Astrocyte (in vitro differentiated cells and primary cell): ENCODE measurements at regions not wholly inside any gene's neighbourhood (a gene's known extent, or its start where the extent isn't known, plus 50 kb on each side); places are given as distances from the start of the nearest gene placed in this dataset.
"Not testable (repeated sequence)": the region's sequence is repeated elsewhere in the genome, so short reads cannot be mapped to it uniquely, and the experiment has no call there.

Source experiments
- DNase-seq: peaks from one replicate; pipeline ENCODE4 v3.0.0-alpha.2; 2010; ENCODE audit warnings: low read depth
- FAIRE-seq: peaks from 2 replicates; lab custom pipeline; 2011; peaks lifted over from hg19 to GRCh38; lab: Jason Lieb, UNC
- H2AFZ ChIP-seq: 2 replicates; pipeline ENCODE4 v1.6.0; 2012; ENCODE audit warnings: low read depth, low read length, inconsistent platforms
- H3K27ac ChIP-seq: 2 replicates; pipeline ENCODE4 v1.5.1; 2011; ENCODE audit warnings: low read depth, low read length, inconsistent platforms
- H3K27me3 ChIP-seq: 2 replicates; pipeline ENCODE4 v1.6.0; 2011; ENCODE audit warnings: low read length, inconsistent platforms; ENCODE audit not compliant: insufficient read depth
- H3K36me3 ChIP-seq: 2 replicates; pipeline ENCODE4 v1.5.1; 2011; ENCODE audit warnings: low read length, inconsistent platforms; ENCODE audit not compliant: insufficient read depth
- H3K4me1 ChIP-seq: 2 replicates; pipeline ENCODE4 v1.5.1; 2011; ENCODE audit warnings: low read length, inconsistent platforms; ENCODE audit not compliant: insufficient read depth
- H3K4me2 ChIP-seq: 2 replicates; pipeline ENCODE4 v1.6.0; 2012; ENCODE audit warnings: low read length, inconsistent platforms
- H3K4me3 ChIP-seq: 2 replicates; pipeline ENCODE4 v1.5.1; 2011; ENCODE audit warnings: low read depth, mild to moderate bottlenecking, low read length, inconsistent platforms; ENCODE audit not compliant: insufficient read depth
- H3K79me2 ChIP-seq: 2 replicates; pipeline ENCODE4 v1.6.0; 2012; ENCODE audit warnings: mild to moderate bottlenecking, low read length, inconsistent platforms; ENCODE audit not compliant: insufficient read depth
- H3K9ac ChIP-seq: 2 replicates; pipeline ENCODE4 v1.6.0; 2012; ENCODE audit warnings: mild to moderate bottlenecking, low read length, inconsistent platforms
- H3K9me3 ChIP-seq: 2 replicates; pipeline ENCODE4 v1.5.1; 2012; ENCODE audit warnings: low read depth, mild to moderate bottlenecking, low read length, inconsistent platforms; ENCODE audit not compliant: insufficient read depth
- H4K20me1 ChIP-seq: 2 replicates; pipeline ENCODE4 v1.6.0; 2012; ENCODE audit warnings: low read length, inconsistent platforms; ENCODE audit not compliant: insufficient read depth
- H3K27ac Mint-ChIP-seq: one replicate; pipeline ENCODE4 v1.8.0; 2021; ENCODE audit warnings: mild to moderate bottlenecking, mixed read lengths; ENCODE audit not compliant: unreplicated experiment
- H3K27me3 Mint-ChIP-seq: one replicate; pipeline ENCODE4 v1.8.0; 2021; ENCODE audit warnings: low read depth, mixed read lengths; ENCODE audit not compliant: unreplicated experiment
- H3K36me3 Mint-ChIP-seq: one replicate; pipeline ENCODE4 v1.8.0; 2021; ENCODE audit warnings: low read depth, mixed read lengths; ENCODE audit not compliant: unreplicated experiment
- H3K4me1 Mint-ChIP-seq: one replicate; pipeline ENCODE4 v1.8.0; 2021; ENCODE audit warnings: low read depth, mixed read lengths; ENCODE audit not compliant: unreplicated experiment
- H3K4me3 Mint-ChIP-seq: one replicate; pipeline ENCODE4 v1.8.0; 2021; ENCODE audit warnings: mild to moderate bottlenecking, moderate library complexity, mixed read lengths; ENCODE audit not compliant: unreplicated experiment
- H3K9me3 Mint-ChIP-seq: one replicate; pipeline ENCODE4 v1.8.0; 2021; ENCODE audit warnings: mild to moderate bottlenecking, mixed read lengths; ENCODE audit not compliant: unreplicated experiment
- CTCF ChIP-seq: IDR thresholded peaks from 2 replicates; pipeline ENCODE4 v1.5.1; 2011; ENCODE audit warnings: low read depth, mild to moderate bottlenecking, inconsistent platforms, low read length, moderate library complexity; ENCODE audit not compliant: insufficient read depth
- EZH2 ChIP-seq: IDR thresholded peaks from 2 replicates; pipeline ENCODE4 v1.6.1; 2012; ENCODE audit warnings: mild to moderate bottlenecking, low read length, inconsistent platforms; ENCODE audit not compliant: insufficient read depth

GRCh38 chr5:124970381-124970780, 223.9 kb upstream of the ZNF608 start:
- not testable (repeated sequence) for H3K4me3 Mint-ChIP-seq, H3K4me1 ChIP-seq, H2AFZ ChIP-seq, H3K27ac ChIP-seq, H3K27me3 Mint-ChIP-seq, H3K27me3 ChIP-seq, H4K20me1 ChIP-seq, H3K9me3 ChIP-seq, DNase-seq, H3K4me2 ChIP-seq, FAIRE-seq, H3K9ac ChIP-seq, H3K27ac Mint-ChIP-seq, H3K79me2 ChIP-seq, H3K9me3 Mint-ChIP-seq, H3K4me1 Mint-ChIP-seq, H3K36me3 Mint-ChIP-seq, H3K36me3 ChIP-seq, H3K4me3 ChIP-seq

DNA sequence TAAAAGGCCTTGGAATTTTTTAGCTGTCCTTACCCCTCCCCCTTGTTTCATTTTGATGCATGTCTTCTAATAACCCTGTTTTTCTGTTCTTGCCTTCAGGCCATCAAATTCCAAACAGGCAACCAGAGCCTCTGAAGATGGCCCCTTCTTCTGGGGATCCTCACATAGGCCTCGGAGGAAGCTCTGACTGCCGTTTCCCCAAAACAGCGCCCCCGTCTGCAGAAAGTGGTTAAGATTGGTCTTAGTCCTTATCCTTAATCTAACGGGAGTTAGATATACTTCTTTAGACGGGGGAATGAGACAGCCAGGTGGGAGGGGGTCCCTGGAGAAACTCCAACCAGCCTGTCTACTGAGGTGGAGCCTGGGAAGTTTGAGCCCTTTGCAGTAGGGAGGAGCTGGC, 226.3 kb upstream of the ZNF608 start:
- Mint-ChIP-seq H3K27ac (no peak overlapping the region), H3K36me3 (no peaks in the 10 kb centered on the region), H3K4me1 (no peaks in the 10 kb centered on the region), H3K27me3 (no peaks in the 10 kb centered on the region), H3K4me3 (no peak overlapping the region), H3K9me3 (peaks cover 10% of the 10 kb centered on the region)
- no peak overlapping the region for H3K27ac ChIP-seq
- no peaks in the 10 kb centered on the region for H4K20me1 ChIP-seq
- no peak overlapping the region for H3K9ac ChIP-seq
- no peak overlapping the region for H3K4me3 ChIP-seq
- FAIRE-seq: no peak
- no peak for DNase-seq
- H3K9me3 ChIP-seq: no peaks in the 10 kb centered on the region
- no peaks in the 10 kb centered on the region for H3K79me2 ChIP-seq
- no peak overlapping the region for H3K4me2 ChIP-seq
- no peak overlapping the region for H2AFZ ChIP-seq
- TF ChIP-seq EZH2: no peak
- TF ChIP-seq CTCF: no peak
- H3K27me3 ChIP-seq: no peaks in the 10 kb centered on the region
- H3K36me3 ChIP-seq: no peaks in the 10 kb centered on the region
- H3K4me1 ChIP-seq: no peaks in the 10 kb centered on the region

GRCh38 chr5:124973661-124974060, 227.2 kb upstream of the ZNF608 start:
- Histone ChIP-seq H3K9ac (no peak overlapping the region), H3K27ac (no peak overlapping the region), H2AFZ (no peak overlapping the region), H3K9me3 (no peaks in the 10 kb centered on the region), H3K27me3 (no peaks in the 10 kb centered on the region), H3K4me1 (no peaks in the 10 kb centered on the region), H3K79me2 (no peaks in the 10 kb centered on the region), H3K36me3 (no peaks in the 10 kb centered on the region), H3K4me2 (no peak overlapping the region), H3K4me3 (no peak overlapping the region), H4K20me1 (no peaks in the 10 kb centered on the region)
- Mint-ChIP-seq H3K36me3 (no peaks in the 10 kb centered on the region), H3K27me3 (no peaks in the 10 kb centered on the region), H3K27ac (no peak overlapping the region), H3K4me1 (no peaks in the 10 kb centered on the region), H3K9me3 (peaks cover 10% of the 10 kb centered on the region), H3K4me3 (no peak overlapping the region)
- no peak for DNase-seq
- TF ChIP-seq CTCF (no peak), EZH2 (no peak)
- FAIRE-seq: no peak
